ENCODE measurements at regions not wholly inside any gene's neighbourhood (a gene's known extent, or its start where the extent isn't known, plus 50 kb on each side); places are given as distances from the start of the nearest gene placed in this dataset.

DNA sequence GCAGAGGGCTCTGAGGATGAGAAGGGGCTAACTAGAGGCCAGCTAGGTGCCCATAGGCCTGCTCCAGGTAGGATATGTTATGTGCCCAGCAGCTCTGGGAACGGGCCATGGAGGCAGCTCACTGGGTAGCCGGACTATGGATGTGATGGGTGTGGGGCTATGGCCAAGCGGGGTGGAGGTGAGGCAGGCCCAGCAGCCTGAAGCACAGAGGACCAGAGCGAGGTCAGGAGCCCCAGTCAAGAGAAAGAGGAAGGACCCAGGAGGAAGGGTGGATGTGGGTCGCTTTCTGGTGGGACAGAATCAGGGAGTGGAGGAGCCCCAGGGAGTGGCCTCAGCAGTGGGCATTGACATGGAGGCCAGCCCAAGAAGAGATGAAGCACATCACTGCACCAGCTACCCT, 117.9 kb upstream of the MLN start:
- TF ChIP-seq, protein P1, sequence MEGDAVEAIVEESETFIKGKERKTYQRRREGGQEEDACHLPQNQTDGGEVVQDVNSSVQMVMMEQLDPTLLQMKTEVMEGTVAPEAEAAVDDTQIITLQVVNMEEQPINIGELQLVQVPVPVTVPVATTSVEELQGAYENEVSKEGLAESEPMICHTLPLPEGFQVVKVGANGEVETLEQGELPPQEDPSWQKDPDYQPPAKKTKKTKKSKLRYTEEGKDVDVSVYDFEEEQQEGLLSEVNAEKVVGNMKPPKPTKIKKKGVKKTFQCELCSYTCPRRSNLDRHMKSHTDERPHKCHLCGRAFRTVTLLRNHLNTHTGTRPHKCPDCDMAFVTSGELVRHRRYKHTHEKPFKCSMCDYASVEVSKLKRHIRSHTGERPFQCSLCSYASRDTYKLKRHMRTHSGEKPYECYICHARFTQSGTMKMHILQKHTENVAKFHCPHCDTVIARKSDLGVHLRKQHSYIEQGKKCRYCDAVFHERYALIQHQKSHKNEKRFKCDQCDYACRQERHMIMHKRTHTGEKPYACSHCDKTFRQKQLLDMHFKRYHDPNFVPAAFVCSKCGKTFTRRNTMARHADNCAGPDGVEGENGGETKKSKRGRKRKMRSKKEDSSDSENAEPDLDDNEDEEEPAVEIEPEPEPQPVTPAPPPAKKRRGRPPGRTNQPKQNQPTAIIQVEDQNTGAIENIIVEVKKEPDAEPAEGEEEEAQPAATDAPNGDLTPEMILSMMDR (IDR thresholded peaks at IDR 0.05) = no peak
- TF ChIP-seq POLR2A (IDR thresholded peaks at IDR 0.05) = no peak

All from adrenal gland (tissue), 5 donors.